Stimulated activated CD4-positive, alpha-beta T cell treated with anti-CD3 and anti-CD28 coated beads, Interleukin-4, amount 100 ng/mL, for 48 hours (primary cell): ENCODE measurements at regions not wholly inside any gene's neighbourhood (a gene's known extent, or its start where the extent isn't known, plus 50 kb on each side); places are given as distances from the start of the nearest gene placed in this dataset.
"Not testable (repeated sequence)": the region's sequence is repeated elsewhere in the genome, so short reads cannot be mapped to it uniquely, and the experiment has no call there.

Experiments used
- DNase-seq, 2 donors: peaks; one replicate each; pipeline ENCODE4 v3.0.0-alpha.2; 2020; ENCODE audit warnings: low read depth in 2 of 2

GRCh38 chr2:52396836-52397235 lies 1364.9 kb upstream of the NRXN1 start:
- no peak for DNase-seq

DNA sequence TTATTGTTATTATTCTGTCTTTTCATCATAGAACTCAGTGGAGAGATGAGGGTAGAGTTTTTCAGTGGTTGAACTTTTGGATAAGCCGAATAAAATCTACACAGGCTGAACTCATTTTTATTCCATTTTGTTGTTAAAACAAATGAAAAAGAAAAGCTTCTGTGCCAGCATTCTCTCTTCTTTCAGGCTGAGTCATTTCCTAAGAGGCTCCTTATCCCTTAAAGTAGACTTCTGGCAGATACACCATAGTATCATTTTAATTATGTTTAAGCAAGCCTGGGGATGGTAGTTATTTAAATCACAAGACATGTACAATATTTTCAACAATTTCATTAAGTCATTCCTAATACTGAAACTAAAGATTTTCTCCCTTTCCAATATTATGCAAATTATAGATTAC lies 1364.0 kb upstream of the NRXN1 start:
- DNase-seq, result no peak

- no peak for DNase-seq
Measured at GRCh38 chr2:52391621-52392020, 1359.7 kb upstream of the NRXN1 start.

- no peak for DNase-seq
Measured at GRCh38 chr2:52390651-52391050, 1358.7 kb upstream of the NRXN1 start.

- DNase-seq, result no peak
Measured at GRCh38 chr2:52387937-52388590, 1356.1 kb upstream of the NRXN1 start.

- DNase-seq, result no peak
Measured at GRCh38 chr2:52386433-52387030, 1354.6 kb upstream of the NRXN1 start.

GRCh38 chr2:52383541-52383940 lies 1351.6 kb upstream of the NRXN1 start:
- no peak for DNase-seq

DNA sequence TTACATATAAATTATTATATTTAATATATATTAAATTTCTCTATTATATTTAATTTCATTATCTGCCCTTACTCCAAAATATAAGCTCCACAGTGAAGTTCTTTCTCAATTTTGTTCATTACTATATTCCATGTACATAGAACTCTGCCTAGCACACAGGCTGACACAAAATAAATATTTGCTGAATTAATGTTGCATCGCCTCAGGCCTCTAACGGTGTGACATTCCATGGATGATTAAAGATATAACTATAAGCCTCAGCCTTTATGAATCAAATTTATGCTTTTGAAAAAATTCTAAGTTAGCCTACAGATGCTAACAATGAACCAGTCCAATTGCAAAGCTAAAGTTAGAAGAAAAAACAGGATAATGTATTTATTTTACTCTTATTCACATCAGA lies 1337.2 kb upstream of the NRXN1 start:
- no peak for DNase-seq

DNA sequence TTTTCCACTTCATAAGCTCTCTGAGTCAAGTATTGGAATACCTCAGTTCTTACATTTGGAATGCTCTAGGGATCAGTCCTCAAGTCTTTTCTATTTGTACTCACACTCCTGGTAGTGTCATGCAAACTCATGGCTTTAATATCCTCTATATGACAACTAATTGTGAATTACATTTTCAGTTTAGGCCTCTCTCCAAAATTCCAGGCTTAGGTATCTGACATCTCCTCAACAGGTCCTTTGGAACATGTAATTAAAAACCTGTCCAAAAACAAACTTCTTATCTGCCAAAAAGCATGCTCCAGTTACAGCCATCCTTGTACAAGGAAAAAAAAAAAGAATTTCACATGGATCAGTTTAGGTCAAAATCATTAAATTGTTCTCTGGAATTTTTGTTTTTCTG lies 1336.2 kb upstream of the NRXN1 start:
- no peak for DNase-seq

DNA sequence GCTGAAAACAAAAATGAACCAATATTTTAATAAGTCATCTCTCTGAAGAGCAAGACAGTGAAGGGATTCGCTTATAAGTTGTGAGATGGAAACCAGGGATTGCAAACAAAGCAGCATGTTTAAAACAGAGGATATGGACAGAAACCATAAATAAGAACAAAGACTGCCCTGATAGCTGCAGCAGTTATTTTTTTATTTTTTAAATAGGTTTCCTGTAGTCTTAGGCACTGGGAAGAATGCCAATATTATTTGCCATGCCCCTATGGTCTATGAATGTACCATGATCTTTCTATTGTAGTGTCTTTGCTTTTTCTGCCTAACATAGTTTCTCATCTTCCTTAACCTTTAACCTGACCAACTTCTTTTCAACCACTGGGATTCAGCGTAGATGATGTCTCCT lies 1334.0 kb upstream of the NRXN1 start:
- DNase-seq, result no peak

DNA sequence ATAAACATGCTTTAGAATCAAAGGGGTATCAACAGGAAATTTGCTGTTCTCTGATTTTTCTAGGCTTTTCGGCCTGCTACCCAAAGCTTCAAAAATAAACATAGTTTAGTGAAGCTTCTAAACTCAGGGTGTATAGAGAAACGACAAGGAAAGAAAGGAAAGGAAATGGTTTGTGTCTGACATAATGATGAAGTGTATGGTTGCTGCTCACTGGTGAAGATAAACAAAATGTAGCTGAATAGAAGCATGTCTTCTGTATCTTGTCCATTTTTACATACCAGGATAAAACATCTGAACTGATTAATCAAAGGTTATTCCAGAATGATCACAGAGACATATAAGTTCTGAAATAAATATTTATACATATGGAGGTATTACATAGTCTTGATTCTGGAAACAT lies 1324.6 kb upstream of the NRXN1 start:
- no peak for DNase-seq

- no peak for DNase-seq
Measured at GRCh38 chr2:52347292-52347691, 1315.4 kb upstream of the NRXN1 start.

DNA sequence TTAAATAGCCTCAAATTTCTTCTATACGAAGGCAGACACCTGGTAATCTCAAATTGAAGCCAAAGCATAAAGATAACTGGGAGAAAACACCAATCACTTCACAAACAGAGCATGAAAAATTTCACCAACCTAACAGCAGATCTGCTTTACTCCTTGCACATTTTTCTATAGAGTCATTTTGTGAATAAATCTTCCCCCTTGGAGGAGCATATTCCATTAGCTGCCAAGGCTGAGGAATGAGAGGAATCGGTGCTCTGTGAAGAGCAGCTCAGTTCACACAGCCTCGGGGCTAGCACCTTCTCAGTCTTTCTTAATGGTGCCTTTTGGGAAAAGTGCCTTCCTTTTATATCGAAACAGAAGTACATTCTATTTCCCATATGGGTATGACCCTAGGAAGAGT lies 1313.7 kb upstream of the NRXN1 start:
- DNase-seq, result no peak

DNA sequence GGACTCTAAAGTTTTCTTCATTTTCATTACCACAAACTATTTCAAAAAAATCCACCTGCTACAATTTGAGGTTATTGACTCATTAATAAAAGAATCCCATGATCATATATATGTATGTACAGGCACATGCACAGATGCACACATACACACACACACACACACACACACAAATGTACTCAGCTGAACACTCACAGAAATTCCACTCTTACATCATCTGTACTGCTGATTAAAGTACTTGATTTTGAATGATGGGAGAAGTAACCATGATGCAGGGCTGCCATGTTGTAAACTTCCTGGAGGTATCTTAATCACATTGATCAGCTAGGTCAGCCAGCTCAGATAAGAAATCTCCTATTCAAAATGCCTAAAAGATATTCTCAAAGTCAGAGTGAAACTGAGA lies 1313.2 kb upstream of the NRXN1 start:
- DNase-seq, result no peak

DNA sequence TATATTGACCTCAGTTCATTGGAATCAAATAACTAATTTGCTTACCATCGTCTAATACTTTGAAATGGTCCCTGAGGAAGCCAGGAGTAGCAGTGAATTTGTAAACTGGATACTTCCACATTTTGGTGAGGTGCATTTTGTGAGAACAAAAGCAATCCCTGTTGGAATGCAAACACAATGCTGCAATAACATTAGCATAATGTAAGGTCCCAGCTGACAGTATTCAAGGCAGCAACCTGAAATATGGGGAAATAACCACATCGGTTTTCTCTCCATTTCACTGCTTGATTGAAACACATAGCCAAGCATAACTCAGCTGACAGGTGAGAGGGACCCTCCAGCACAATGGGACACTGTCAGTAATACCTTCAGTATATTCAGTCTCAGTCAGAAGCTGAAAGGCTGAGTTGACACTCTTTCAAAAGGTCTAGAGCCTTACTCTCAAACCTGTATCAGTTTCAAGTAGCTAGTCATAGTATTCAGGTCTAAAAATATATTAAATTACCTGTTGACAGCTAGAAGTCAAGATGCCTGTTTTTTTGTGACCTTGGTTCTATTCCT lies 1311.9 kb upstream of the NRXN1 start:
- no peak for DNase-seq

GRCh38 chr2:52343010-52343409 lies 1311.1 kb upstream of the NRXN1 start:
- no peak for DNase-seq

DNA sequence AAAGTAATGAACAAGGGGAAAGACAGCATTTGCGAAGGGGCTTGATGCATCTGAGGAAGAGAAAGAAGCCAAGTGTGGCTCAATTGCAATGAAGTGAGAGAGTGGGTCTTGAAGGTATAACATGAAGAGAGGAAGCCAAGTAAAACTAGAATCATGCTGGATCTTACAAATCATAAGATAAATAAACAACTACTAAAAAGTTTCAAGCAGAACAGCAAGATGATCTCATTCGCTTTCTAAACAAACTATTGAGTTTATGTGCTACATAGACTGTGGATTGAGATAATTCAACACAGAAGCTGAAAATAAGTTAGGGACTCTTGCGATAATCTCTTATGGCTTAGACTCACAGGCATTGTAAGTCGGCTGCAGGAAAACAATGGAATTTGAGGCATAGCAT lies 1310.5 kb upstream of the NRXN1 start:
- no peak for DNase-seq

GRCh38 chr2:52341732-52342131 lies 1309.8 kb upstream of the NRXN1 start:
- no peak for DNase-seq

DNA sequence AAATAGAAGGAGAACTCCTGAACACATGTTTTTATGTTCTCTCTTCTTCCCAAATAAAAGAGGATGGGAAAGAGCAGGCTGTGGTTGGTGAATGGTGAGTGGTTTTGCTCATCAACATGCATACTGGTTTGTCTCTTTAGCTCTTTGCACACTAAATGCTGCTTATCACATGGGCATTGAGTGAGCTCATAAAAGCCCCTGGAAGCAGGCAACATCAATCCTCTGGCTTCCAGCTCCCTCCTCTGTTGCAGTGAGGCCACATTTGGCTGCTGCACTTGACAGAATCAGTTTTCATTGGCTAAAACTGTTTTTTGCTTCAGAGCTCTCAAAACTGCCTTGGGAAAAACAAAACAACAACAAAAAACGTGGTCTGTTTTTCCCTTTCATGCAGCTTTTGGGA lies 1308.2 kb upstream of the NRXN1 start:
- no peak for DNase-seq

DNA sequence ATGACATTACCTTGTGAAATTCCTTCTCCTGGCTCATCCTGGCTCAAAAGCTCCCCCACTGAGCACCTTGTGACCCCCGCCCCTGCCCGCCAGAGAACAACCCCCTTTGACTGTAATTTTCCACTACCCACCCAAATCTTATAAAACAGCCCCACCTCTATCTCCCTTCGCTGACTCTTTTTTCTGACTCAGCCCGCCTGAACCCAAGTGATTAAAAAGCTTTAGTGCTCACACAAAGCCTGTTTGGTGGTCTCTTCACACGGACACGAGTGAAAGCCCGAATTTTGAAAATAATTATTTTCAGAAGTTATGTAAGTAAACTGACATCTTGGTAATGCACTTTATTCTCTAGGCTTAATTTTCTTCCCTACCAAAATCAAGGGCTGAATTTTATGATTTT lies 1305.9 kb upstream of the NRXN1 start:
- DNase-seq, result not testable (repeated sequence)

- DNase-seq, result no peak
Measured at GRCh38 chr2:52336951-52337350, 1305.0 kb upstream of the NRXN1 start.

GRCh38 chr2:52335727-52336126 lies 1303.8 kb upstream of the NRXN1 start:
- no peak for DNase-seq

DNA sequence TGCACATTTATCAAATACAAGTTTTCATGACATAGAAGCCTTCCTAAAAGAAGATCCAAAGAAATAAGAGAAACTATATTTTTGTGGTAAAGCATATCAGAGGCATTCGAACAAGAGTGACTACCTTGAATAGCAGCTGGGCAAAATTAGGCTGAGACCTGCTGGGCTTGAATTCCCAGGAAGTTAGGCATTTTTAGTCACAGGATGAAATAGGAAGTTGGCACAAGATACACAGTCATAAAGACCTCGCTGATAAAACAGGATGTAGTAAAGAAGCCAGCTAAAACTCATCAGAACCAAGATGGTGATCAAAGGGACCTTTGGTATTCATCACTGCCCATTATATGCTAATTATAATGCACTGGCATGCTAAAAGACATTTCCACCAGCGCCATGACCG lies 1302.3 kb upstream of the NRXN1 start:
- no peak for DNase-seq

DNA sequence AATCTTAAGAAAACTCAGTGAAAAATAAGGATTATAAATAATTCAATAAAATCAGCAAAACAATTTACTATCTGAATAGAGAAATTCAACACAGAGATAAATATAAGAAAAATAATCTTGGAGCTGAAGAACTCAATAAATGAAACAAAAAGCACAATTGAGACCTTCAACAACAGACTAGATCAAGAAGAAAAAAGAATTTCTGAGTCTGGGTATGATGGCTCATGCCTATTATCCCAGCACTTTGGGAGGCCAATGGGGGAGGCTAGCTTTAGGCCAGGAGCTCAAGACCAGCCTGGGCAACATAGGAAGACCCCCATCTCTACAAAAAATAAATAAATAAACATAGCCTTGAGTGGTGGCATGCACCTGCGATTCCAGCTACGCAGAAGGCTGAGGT lies 1295.7 kb upstream of the NRXN1 start:
- DNase-seq, result no peak
